CD4-positive, alpha-beta T cell (primary cell): ENCODE measurements at regions not wholly inside any gene's neighbourhood (a gene's known extent, or its start where the extent isn't known, plus 50 kb on each side); places are given as distances from the start of the nearest gene placed in this dataset.
"Not testable (repeated sequence)": the region's sequence is repeated elsewhere in the genome, so short reads cannot be mapped to it uniquely, and the experiment has no call there.

Experiments used
- ATAC-seq: fragments of 200-7000 bp; cut with Tn5 transposase; one replicate; pipeline ENCODE4 v1.10.0; 2022; ENCODE audit warnings: mild to moderate bottlenecking; ENCODE audit not compliant: poor library complexity
- CTCF ChIA-PET: fragments of 350-600 bp; sonication (Branson Sonifier 250); formaldehyde crosslinking; loops from one replicate; lab custom pipeline; 2021; ENCODE audit warnings: antibody characterized with exemption, inconsistent platforms; lab: Charles Lee
- POLR2A ChIA-PET: fragments of 350-600 bp; sonication (Branson Sonifier 250); formaldehyde crosslinking; loops from one replicate; lab custom pipeline; 2021; ENCODE audit warnings: antibody characterized with exemption, inconsistent platforms; lab: Charles Lee
- DNase-seq, 14 experiments: peaks; one replicate each; pipeline ENCODE4 v3.0.0-alpha.2; 2013 to 2020; ENCODE audit warnings: mixed read lengths in 2 of 14
- H3K27ac ChIP-seq, 2 donors: one replicate each; pipeline versions ENCODE4 v1.5.1 to v1.7.0; 2013; ENCODE audit warnings: low read length in 2 of 2, low read depth in 1 of 2, mild to moderate bottlenecking in 1 of 2
- H3K27me3 ChIP-seq, 2 experiments: 1 replicate in 1 of 2; 2 replicates in 1 of 2; pipeline versions ENCODE4 v1.6.1 to v1.7.0; 2013; ENCODE audit warnings: low read length in 2 of 2, control low read depth in 1 of 2, mild to moderate bottlenecking in 1 of 2, moderate library complexity in 1 of 2; ENCODE audit not compliant: insufficient read depth in 2 of 2, control insufficient read depth in 1 of 2
- H3K36me3 ChIP-seq: one replicate; pipeline ENCODE4 v1.6.1; 2013; ENCODE audit warnings: low read length, control low read depth; ENCODE audit not compliant: insufficient read depth
- H3K4me1 ChIP-seq: one replicate; pipeline ENCODE4 v1.6.1; 2013; ENCODE audit warnings: low read length, control low read depth; ENCODE audit not compliant: insufficient read depth
- H3K4me3 ChIP-seq: one replicate; pipeline ENCODE4 v1.5.1; 2013; ENCODE audit warnings: mild to moderate bottlenecking, low read length, moderate library complexity
- H3K9me3 ChIP-seq, 2 experiments: 1 replicate in 1 of 2; 2 replicates in 1 of 2; pipeline versions ENCODE4 v1.6.1 to v1.7.0; 2013; ENCODE audit warnings: low read length in 2 of 2, mild to moderate bottlenecking in 2 of 2, control low read depth in 1 of 2, moderate library complexity in 1 of 2; ENCODE audit not compliant: control insufficient read depth in 1 of 2, insufficient read depth in 1 of 2
- H3K27ac Mint-ChIP-seq: one replicate; pipeline ENCODE4 v1.8.0; 2020; ENCODE audit warnings: mixed read lengths
- H3K27me3 Mint-ChIP-seq: one replicate; pipeline ENCODE4 v1.8.0; 2021; ENCODE audit warnings: mixed read lengths
- H3K36me3 Mint-ChIP-seq: one replicate; pipeline ENCODE4 v1.8.0; 2021; ENCODE audit warnings: low read depth, mixed read lengths
- H3K4me1 Mint-ChIP-seq: one replicate; pipeline ENCODE4 v1.8.0; 2021; ENCODE audit warnings: low read depth, mixed read lengths
- H3K4me3 Mint-ChIP-seq: one replicate; pipeline ENCODE4 v1.8.0; 2020; ENCODE audit warnings: mild to moderate bottlenecking, mixed read lengths
- H3K9me3 Mint-ChIP-seq: one replicate; pipeline ENCODE4 v1.8.0; 2020; ENCODE audit warnings: mixed read lengths
- intact Hi-C, 2 experiments: fragments of 100-400 bp; cut with DNase I in 1 of 2; cut with micrococcal nuclease in 1 of 2; formaldehyde crosslinking; loops; one replicate each; pipeline versions ENCODE4 v1.15.1 to v1.9.0; 2023 to 2025; cut with DNase I, micrococcal nuclease
- TF ChIP-seq, protein P1 (sequence below): fragments of 200-600 bp; IDR thresholded peaks from one replicate; pipeline ENCODE4 v1.8.0; 2022; ENCODE audit warnings: antibody characterized with exemption, mild to moderate bottlenecking

DNA sequence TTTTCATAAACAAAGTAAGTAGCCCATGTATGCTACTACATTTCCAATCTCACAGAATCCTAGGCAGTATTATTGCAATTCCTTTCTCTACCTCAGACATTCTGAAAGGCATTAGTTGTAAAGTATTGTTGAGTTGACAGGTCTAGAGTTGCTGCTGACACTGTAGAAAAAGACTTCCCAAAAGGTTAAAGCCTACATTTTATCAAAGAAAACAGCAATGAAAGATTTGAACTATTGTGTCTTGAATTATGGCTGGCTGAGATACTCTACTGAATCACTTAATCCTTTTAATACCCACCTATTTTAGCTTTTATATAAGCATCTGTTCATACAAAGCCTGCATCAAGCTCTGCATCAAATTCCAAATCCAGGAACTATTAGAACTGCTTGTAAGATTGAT, 1082.0 kb downstream of the OLFM4 start:
- no peak overlapping the region for H3K4me3 ChIP-seq
- H3K27ac Mint-ChIP-seq, result no peak overlapping the region
- no peak for DNase-seq
- ChIA-PET CTCF (no interaction called here), POLR2A (no interaction called here)
- TF ChIP-seq, protein P1, sequence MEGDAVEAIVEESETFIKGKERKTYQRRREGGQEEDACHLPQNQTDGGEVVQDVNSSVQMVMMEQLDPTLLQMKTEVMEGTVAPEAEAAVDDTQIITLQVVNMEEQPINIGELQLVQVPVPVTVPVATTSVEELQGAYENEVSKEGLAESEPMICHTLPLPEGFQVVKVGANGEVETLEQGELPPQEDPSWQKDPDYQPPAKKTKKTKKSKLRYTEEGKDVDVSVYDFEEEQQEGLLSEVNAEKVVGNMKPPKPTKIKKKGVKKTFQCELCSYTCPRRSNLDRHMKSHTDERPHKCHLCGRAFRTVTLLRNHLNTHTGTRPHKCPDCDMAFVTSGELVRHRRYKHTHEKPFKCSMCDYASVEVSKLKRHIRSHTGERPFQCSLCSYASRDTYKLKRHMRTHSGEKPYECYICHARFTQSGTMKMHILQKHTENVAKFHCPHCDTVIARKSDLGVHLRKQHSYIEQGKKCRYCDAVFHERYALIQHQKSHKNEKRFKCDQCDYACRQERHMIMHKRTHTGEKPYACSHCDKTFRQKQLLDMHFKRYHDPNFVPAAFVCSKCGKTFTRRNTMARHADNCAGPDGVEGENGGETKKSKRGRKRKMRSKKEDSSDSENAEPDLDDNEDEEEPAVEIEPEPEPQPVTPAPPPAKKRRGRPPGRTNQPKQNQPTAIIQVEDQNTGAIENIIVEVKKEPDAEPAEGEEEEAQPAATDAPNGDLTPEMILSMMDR, result no peak
- peaks cover 3% of the 10 kb centered on the region for H3K9me3 Mint-ChIP-seq
- no peaks in the 10 kb centered on the region for H3K36me3 Mint-ChIP-seq
- H3K27ac ChIP-seq, result no peak overlapping the region
- H3K4me1 Mint-ChIP-seq, result no peaks in the 10 kb centered on the region
- no peaks in the 10 kb centered on the region for H3K36me3 ChIP-seq
- H3K27me3 ChIP-seq, result no peaks in the 10 kb centered on the region
- H3K9me3 ChIP-seq, result no peaks in the 10 kb centered on the region
- no peaks in the 10 kb centered on the region for H3K4me1 ChIP-seq
- no peak overlapping the region for H3K4me3 Mint-ChIP-seq
- no peak for ATAC-seq
- intact Hi-C loops, result no loop called here
- H3K27me3 Mint-ChIP-seq, result no peaks in the 10 kb centered on the region

DNA sequence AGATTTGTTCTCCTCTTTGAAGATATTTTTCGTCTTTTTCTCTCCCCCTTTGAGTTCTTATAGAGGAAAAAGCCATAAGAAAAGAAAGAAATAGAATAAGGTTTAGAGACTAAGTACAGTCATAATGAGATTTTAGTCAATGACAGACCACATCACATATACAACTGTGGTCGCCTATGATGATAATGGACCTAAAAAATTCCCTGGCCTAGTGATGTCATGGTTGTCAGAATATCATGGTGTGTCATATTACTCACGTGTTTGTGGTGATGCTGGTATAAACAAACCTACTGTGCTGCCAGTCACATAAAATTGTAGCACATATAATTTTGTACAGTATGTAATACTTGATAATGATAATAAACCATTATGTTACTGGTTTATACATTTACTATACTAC, 1096.1 kb downstream of the OLFM4 start:
- Histone ChIP-seq H3K4me3 (no peak overlapping the region), H3K4me1 (no peaks in the 10 kb centered on the region), H3K9me3 (no peaks in the 10 kb centered on the region), H3K36me3 (no peaks in the 10 kb centered on the region), H3K27me3 (no peaks in the 10 kb centered on the region), H3K27ac (no peak overlapping the region)
- TF ChIP-seq, protein P1, result no peak
- Mint-ChIP-seq H3K27ac (no peak overlapping the region), H3K9me3 (peaks cover 7% of the 10 kb centered on the region), H3K4me3 (no peak overlapping the region), H3K4me1 (no peaks in the 10 kb centered on the region), H3K27me3 (no peaks in the 10 kb centered on the region), H3K36me3 (no peaks in the 10 kb centered on the region)
- DNase-seq, result no peak
- ATAC-seq, result no peak
- intact Hi-C loops, result no loop called here
- CTCF ChIA-PET, result no interaction called here
- POLR2A ChIA-PET, result no interaction called here

DNA sequence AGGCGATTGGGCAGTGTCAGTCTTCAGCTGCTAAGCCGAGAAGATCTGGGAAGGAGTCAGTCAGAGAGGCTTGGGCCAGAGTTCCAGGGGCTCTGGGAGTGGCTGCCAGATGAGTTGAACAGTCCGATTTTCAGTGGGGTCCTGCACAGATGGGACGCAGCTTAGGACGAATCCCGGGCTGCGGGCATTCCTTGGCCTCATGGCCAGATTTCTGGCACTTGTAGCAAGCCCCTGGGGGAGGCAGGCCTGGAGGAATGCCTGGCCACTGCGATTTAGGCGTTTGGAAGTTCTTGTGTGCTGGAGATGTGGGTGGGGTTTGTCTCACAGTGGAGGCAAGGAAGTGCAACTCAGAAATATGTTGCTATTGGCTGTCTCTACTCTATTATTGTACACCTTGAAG, 1102.3 kb downstream of the OLFM4 start:
- H3K36me3 Mint-ChIP-seq, H3K4me3 ChIP-seq, H3K4me1 Mint-ChIP-seq, H3K4me1 ChIP-seq, H3K27ac Mint-ChIP-seq, H3K4me3 Mint-ChIP-seq, DNase-seq, H3K36me3 ChIP-seq, POLR2A ChIA-PET, intact Hi-C loops, CTCF ChIA-PET, H3K27ac ChIP-seq, H3K27me3 Mint-ChIP-seq, H3K9me3 ChIP-seq, ATAC-seq, H3K27me3 ChIP-seq: not testable (repeated sequence)
- peaks cover 16% of the 10 kb centered on the region for H3K9me3 Mint-ChIP-seq

DNA sequence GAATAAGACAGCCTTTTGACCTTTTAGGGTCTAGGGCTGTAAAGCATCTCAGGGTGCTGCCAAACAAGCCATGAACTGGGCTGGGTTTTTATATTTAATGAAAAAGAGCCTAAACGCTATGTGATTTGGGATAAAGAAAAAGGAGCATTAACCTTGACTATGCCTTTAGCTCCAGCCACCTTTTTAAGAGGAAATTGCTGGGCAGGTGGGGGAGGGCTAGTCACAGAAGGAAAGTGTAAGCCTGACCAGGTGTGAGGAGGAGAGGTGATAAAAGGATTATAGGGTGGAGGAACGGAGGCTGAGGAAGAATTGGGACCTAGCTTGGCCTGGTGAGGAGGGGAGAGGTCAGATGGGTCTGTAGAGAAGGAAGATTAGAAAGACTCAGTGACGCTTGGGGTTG, 1102.8 kb downstream of the OLFM4 start:
- intact Hi-C loops, CTCF ChIA-PET: not testable (repeated sequence)
- H3K9me3 Mint-ChIP-seq, result peaks cover 16% of the 10 kb centered on the region

DNA sequence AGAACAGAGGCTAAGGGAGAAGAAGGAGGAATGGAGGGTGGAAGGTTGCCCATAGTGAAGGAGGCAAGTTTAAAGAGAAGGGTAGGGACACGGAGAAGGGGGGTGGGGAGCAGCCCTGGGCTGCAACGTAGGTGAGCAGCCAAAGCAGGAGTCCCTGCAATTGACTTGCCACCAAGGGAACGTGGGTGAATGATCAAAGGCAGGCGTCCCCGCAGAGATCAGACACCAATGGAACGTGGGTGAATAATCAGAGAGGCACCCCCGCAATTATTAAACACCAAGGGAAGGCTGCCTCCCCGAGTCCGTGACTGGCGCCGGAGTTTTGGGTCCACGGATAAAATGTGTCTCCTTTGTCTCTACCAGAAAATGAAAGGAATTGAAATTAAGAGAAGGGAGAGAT, 1103.5 kb downstream of the OLFM4 start:
- H3K36me3 Mint-ChIP-seq, H3K4me3 ChIP-seq, DNase-seq, H3K36me3 ChIP-seq, H3K4me3 Mint-ChIP-seq, POLR2A ChIA-PET, intact Hi-C loops, H3K27ac Mint-ChIP-seq, H3K27me3 ChIP-seq, H3K27me3 Mint-ChIP-seq, ATAC-seq, H3K9me3 ChIP-seq, H3K4me1 ChIP-seq, H3K27ac ChIP-seq, H3K4me1 Mint-ChIP-seq, CTCF ChIA-PET: not testable (repeated sequence)
- peaks cover 19% of the 10 kb centered on the region for H3K9me3 Mint-ChIP-seq

More for the DNA sequence above, 1102.8 kb downstream of the OLFM4 start:
- H3K27me3 Mint-ChIP-seq, H3K27me3 ChIP-seq, H3K36me3 ChIP-seq, H3K4me3 Mint-ChIP-seq, H3K36me3 Mint-ChIP-seq, POLR2A ChIA-PET, H3K4me1 Mint-ChIP-seq, H3K9me3 ChIP-seq, H3K4me1 ChIP-seq, H3K4me3 ChIP-seq, H3K27ac ChIP-seq, DNase-seq, H3K27ac Mint-ChIP-seq, ATAC-seq: not testable (repeated sequence)

DNA sequence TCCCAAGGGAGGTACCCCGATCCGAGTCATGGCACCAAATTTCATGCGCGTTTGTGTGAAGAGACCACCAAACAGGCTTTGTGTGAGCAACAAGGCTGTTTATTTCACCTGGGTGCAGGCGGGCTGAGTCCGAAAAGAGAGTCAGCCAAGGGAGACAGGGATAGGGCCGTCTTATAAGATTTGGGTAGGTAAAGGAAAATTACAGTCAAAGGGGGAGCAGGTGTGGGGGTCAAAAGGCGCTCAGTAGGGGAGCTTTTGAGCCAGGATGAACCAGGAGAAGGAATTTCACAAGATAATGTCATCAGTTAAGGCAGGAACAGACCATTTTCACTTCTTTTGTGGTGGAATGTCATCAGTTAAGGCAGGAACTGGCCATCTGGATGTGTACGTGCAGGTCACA, 1104.1 kb downstream of the OLFM4 start:
- H3K4me1 Mint-ChIP-seq, H3K9me3 ChIP-seq, ATAC-seq, H3K27me3 Mint-ChIP-seq, DNase-seq, POLR2A ChIA-PET, H3K4me1 ChIP-seq, H3K36me3 ChIP-seq, H3K27me3 ChIP-seq, H3K36me3 Mint-ChIP-seq, CTCF ChIA-PET, H3K4me3 ChIP-seq, intact Hi-C loops, H3K27ac Mint-ChIP-seq, H3K4me3 Mint-ChIP-seq, H3K27ac ChIP-seq: not testable (repeated sequence)
- H3K9me3 Mint-ChIP-seq, result peaks cover 20% of the 10 kb centered on the region
